PC-3 (cell line): ENCODE measurements at regions not wholly inside any gene's neighbourhood (a gene's known extent, or its start where the extent isn't known, plus 50 kb on each side); places are given as distances from the start of the nearest gene placed in this dataset.
"Not testable (repeated sequence)": the region's sequence is repeated elsewhere in the genome, so short reads cannot be mapped to it uniquely, and the experiment has no call there.

ENCODE experiments used
- CTCF ChIP-seq: fragments of 300-600 bp; sonication (generic); conservative IDR thresholded peaks from 2 replicates; pipeline ENCODE4 v1.5.1; 2017; ENCODE audit warnings: antibody characterized with exemption, low read depth, mild to moderate bottlenecking, low read length
- EZH2 ChIP-seq: fragments of 300-600 bp; sonication (generic); IDR thresholded peaks from one replicate; pipeline ENCODE4 v1.6.1; 2017; ENCODE audit warnings: antibody characterized with exemption, mild to moderate bottlenecking, low read length; ENCODE audit not compliant: unreplicated experiment

- not testable (repeated sequence) for TF ChIP-seq CTCF, EZH2
Observed at GRCh38 chr9:64772123-64772736, 512.8 kb downstream of the FOXD4L5 start.
